PFSK-1 (cell line): ENCODE measurements at regions not wholly inside any gene's neighbourhood (a gene's known extent, or its start where the extent isn't known, plus 50 kb on each side); places are given as distances from the start of the nearest gene placed in this dataset.

Experiments used
- FOXP2 ChIP-seq: optimal IDR thresholded peaks from 2 replicates; pipeline ENCODE3; 2011; ENCODE audit warnings: borderline replicate concordance, control low read depth, inconsistent platforms; ENCODE audit not compliant: insufficient read depth; ENCODE audit errors: extremely low read length, extremely low read depth
- POLR2AphosphoS5 ChIP-seq: IDR thresholded peaks from 2 replicates; pipeline ENCODE4 v1.6.1; 2012; ENCODE audit warnings: low read depth, mild to moderate bottlenecking, control low read depth, low read length, moderate library complexity
- SIN3A ChIP-seq: IDR thresholded peaks from 2 replicates; pipeline ENCODE4 v1.6.1; 2012; ENCODE audit warnings: mild to moderate bottlenecking, low read length, moderate library complexity, borderline replicate concordance; ENCODE audit not compliant: insufficient read depth
- TAF1 ChIP-seq: IDR thresholded peaks from 2 replicates; pipeline ENCODE4 v1.6.1; 2012; ENCODE audit warnings: low read length, control low read depth, borderline replicate concordance; ENCODE audit not compliant: insufficient read depth
- TF ChIP-seq, protein P1 (sequence below), 2 experiments: IDR thresholded peaks; 2 replicates each; pipeline versions ENCODE4 v1.6.1 to v1.8.0; 2011 to 2012; ENCODE audit warnings: low read depth in 2 of 2, low read length in 2 of 2, control low read depth in 1 of 2, inconsistent platforms in 1 of 2, mild to moderate bottlenecking in 1 of 2, moderate library complexity in 1 of 2; ENCODE audit not compliant: insufficient read depth in 1 of 2

DNA sequence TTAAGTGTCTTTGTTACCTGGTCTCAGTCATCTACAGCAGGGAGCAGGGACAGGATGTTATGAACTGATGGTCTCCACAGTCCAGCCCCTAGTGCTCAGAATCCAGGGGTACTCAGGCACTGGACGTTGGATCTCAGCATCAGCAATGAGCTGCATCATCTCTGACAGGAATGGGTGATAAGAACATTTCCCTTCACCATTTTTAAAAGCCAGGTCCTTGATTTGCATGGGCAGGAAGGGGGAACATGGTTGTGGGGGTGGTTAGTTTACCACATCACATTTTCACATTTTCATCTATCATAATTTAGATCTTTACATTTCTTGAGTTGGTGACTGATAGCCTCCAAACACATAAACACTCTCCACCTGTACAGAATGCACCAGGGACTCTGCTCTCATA lies 427.8 kb upstream of the NPVF start:
- TF ChIP-seq TAF1 (no peak), FOXP2 (no peak), POLR2AphosphoS5 (no peak), SIN3A (no peak)
- TF ChIP-seq, protein P1, sequence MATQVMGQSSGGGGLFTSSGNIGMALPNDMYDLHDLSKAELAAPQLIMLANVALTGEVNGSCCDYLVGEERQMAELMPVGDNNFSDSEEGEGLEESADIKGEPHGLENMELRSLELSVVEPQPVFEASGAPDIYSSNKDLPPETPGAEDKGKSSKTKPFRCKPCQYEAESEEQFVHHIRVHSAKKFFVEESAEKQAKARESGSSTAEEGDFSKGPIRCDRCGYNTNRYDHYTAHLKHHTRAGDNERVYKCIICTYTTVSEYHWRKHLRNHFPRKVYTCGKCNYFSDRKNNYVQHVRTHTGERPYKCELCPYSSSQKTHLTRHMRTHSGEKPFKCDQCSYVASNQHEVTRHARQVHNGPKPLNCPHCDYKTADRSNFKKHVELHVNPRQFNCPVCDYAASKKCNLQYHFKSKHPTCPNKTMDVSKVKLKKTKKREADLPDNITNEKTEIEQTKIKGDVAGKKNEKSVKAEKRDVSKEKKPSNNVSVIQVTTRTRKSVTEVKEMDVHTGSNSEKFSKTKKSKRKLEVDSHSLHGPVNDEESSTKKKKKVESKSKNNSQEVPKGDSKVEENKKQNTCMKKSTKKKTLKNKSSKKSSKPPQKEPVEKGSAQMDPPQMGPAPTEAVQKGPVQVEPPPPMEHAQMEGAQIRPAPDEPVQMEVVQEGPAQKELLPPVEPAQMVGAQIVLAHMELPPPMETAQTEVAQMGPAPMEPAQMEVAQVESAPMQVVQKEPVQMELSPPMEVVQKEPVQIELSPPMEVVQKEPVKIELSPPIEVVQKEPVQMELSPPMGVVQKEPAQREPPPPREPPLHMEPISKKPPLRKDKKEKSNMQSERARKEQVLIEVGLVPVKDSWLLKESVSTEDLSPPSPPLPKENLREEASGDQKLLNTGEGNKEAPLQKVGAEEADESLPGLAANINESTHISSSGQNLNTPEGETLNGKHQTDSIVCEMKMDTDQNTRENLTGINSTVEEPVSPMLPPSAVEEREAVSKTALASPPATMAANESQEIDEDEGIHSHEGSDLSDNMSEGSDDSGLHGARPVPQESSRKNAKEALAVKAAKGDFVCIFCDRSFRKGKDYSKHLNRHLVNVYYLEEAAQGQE (IDR thresholded peaks at IDR 0.05; ENCODE audit: insufficient read depth in 1 of 2, low read depth in 2 of 2, low read length in 2 of 2): no peak

DNA sequence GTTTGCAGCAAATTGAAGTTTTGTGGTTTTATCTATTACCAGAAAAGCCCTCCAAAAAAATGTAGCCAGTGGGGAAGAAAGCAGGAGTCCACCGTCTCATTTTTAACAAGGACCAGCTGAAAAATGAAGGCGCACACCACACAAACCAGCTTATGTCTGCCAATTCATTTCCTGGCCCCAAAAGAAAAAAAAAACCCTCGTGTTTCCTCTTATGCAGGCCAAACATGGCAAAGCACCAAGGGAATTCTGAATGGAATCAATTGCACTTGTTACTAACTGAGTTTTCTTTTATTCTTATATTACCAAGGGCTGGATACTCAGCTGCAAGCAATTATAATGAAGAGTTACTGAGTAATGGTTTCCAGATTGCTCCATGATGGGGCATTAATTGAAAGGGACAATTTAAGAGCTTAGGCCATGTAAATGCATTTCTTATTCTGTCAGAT lies 428.3 kb upstream of the NPVF start:
- TF ChIP-seq TAF1 (no peak), SIN3A (no peak), POLR2AphosphoS5 (0 out of 2 replicates have a peak, but pooled peaks have one; percentile 23)
- TF ChIP-seq, protein P1 (IDR thresholded peaks at IDR 0.05; ENCODE audit: insufficient read depth in 1 of 2, low read depth in 2 of 2, low read length in 2 of 2): no peak

DNA sequence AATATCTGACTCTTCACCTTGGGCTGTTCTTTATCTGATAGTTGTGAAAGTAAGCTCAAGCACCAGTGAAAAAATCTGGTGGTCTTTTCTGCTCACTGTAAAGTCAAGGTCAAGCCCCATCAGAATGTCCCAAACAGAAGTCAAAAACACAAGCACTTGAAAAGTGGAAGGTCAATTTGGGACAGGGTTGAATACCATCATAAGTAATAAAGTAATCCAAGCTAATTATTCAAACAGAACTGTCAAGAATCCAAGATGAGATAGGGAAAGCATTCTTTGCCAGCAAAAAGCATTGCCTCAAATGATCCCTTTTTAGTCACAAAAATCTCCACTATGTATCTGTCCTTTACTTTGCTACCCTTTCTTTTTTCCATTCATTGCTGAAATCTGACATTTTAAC lies 430.1 kb upstream of the NPVF start:
- TF ChIP-seq FOXP2: no peak
- TF ChIP-seq, protein P1 (IDR thresholded peaks at IDR 0.05; ENCODE audit: insufficient read depth in 1 of 2, low read depth in 2 of 2, low read length in 2 of 2): no peak
- no peak for TF ChIP-seq POLR2AphosphoS5
- no peak for TF ChIP-seq SIN3A
- TF ChIP-seq TAF1: no peak

DNA sequence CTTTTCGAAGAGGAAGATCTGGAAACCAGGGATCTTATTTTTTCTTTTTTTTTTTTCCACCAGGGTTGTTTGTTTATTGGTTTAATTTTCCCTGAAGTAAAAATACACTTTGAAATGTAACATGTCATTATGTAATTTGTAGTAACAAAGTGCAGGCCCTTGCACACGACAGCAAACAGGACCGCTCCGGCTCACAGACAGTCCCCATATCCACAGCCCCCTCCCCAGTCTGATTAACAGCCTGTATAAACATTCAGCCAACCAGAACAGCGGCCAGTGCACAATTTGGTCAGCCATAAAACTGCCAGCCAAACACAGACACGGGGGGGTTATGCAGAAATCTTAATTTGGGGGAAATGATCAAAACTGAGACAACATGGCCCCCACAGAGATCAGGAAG lies 431.6 kb upstream of the NPVF start:
- TF ChIP-seq FOXP2: no peak
- no peak for TF ChIP-seq TAF1
- TF ChIP-seq SIN3A: no peak
- TF ChIP-seq, protein P1 (IDR thresholded peaks at IDR 0.05; ENCODE audit: insufficient read depth in 1 of 2, low read depth in 2 of 2, low read length in 2 of 2): no peak
- TF ChIP-seq POLR2AphosphoS5: no peak
